Myocyte (in vitro differentiated cells): ENCODE measurements at regions not wholly inside any gene's neighbourhood (a gene's known extent, or its start where the extent isn't known, plus 50 kb on each side); places are given as distances from the start of the nearest gene placed in this dataset.
"Not testable (repeated sequence)": the region's sequence is repeated elsewhere in the genome, so short reads cannot be mapped to it uniquely, and the experiment has no call there.

ENCODE experiments used
- DNase-seq: peaks from one replicate; pipeline ENCODE4 v3.0.0-alpha.2; 2012; ENCODE audit warnings: low read depth

DNA sequence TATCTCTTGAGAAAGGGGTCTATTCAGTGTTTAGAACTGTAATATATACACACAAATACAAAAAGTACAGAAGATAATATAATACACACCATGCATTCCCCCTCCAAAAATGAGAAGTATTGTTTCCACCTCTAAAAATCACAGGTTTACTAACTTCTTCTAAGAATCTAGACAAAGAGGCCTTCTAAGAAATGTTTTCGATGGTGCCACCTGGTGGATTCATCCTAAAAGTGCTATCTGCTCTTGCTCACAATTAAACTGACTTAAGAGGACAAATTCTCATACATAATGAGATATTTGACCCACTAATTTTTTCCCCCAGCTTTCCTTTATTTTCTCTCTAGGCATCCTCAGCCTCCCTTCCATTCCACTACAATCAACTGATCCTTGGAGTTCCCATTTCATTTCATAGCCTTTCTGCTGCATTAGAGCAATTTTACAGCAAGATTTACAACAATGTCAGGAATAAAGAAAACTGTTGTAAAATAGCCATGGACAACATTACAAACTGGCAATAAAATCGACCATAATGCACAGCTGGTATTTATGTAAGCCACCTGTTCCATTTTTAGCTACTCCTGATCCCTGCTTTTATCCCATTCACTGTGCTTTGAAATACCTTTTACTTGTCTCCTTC, 124.6 kb downstream of the ARRDC4 start:
- peak; percentile 78 for DNase-seq

DNA sequence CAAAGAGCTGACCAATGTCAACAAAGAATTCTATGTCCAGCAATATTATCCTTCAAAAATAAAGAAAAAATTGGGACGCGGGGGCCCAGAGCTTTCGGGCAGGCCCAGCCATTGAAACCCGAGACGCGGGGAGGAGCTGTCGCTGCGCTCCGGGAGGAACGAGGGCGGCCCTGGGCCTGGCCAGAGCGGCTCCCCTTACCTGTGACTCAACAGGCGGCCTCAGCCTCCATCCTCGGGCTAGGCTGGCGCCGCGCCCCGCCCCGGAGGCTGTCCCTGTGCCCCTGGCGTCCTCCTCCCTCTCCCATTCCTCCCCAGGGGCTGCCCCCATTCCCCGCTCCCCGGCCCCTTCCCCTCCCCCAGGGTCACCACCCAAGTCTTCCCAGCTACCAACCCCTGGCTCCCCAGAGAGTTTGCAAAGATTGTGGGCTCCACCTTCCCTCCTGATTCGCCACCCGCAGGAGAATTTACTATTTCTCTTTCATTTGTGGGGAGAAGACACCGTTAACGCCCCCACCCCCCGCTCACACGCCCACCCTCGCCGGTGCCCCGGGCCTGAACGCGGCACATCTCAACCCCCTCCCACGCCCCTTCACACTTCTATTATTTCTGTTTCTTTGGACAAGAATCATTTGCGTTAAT, 127.9 kb downstream of the ARRDC4 start:
- DNase-seq, result not testable (repeated sequence)

DNA sequence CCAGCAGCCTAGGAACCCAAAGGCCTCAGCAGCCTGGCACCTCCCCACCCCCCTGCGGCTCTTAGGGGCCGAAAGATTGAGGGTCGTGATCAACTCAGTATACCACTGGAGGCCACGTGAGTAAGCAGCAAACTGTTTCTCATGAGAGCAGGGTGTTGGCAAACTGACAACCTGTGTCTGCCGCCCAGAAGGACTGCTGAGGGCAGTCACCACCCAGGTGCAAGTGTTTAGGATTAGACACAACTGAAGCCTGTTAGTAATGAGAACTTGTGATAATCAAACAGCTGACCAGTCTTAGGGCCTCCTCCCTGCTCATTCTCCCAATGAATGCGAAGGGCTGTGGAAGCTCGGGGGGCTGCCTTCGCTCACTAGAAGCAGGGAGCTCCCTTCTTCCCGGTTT, 128.8 kb downstream of the ARRDC4 start:
- not testable (repeated sequence) for DNase-seq

DNA sequence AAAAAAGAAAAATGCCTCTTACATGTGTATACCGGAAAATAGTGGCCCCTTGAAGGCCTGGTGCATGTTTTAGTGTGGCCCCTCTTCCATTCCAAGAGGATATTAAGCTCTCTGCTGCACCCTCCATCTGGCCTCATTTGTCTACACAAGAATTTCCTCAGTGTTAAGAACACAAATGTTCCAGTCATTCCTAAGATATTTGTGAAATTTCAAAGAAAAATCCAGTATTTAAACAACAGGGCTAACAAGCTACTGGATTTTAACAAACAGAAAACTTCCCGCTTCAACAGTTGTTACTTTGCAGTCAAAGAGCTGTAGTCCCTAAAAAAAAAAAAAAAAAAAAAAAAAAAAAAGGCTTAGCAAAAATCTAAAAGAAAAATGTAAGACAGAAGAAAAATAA, 137.5 kb downstream of the ARRDC4 start:
- not testable (repeated sequence) for DNase-seq

DNA sequence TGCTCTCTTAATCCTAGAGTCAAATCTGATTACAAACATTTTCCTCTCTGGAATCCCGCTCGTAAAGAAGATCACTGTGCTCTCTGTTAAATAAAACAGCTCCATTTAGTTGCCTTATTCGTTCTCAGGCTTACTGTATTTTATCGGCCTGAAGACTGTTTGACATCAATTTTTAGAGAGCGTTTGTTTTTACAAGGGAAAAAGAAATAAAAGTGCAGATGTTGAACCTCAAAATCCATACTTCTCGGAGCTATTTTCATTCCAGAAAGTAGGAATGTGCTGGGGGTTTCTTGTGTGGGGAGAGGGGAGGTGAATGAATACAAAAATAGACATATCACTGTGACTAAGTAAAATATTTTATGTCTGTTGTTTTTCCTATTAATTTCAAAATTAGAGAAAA, 140.1 kb downstream of the ARRDC4 start:
- DNase-seq, result not testable (repeated sequence)

DNA sequence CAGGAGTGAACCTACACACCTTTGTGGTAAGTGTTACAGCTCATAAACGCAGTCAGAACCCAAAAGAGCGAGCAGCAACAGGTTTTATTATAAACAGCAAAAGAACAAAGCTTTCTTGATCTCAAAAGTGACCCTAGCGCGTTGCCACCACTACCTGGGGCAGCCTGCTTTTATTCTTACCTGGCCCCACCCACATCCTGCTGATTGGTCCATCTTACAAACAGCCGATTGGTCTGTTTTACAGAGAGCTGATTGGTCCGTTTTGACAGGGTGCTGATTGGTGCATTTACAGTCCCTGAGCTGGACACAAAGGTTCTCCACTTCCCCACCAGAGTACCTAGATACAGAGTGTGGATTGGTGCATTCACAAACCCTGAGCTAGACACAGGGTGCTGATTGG, 143.1 kb downstream of the ARRDC4 start:
- DNase-seq, result no peak

DNA sequence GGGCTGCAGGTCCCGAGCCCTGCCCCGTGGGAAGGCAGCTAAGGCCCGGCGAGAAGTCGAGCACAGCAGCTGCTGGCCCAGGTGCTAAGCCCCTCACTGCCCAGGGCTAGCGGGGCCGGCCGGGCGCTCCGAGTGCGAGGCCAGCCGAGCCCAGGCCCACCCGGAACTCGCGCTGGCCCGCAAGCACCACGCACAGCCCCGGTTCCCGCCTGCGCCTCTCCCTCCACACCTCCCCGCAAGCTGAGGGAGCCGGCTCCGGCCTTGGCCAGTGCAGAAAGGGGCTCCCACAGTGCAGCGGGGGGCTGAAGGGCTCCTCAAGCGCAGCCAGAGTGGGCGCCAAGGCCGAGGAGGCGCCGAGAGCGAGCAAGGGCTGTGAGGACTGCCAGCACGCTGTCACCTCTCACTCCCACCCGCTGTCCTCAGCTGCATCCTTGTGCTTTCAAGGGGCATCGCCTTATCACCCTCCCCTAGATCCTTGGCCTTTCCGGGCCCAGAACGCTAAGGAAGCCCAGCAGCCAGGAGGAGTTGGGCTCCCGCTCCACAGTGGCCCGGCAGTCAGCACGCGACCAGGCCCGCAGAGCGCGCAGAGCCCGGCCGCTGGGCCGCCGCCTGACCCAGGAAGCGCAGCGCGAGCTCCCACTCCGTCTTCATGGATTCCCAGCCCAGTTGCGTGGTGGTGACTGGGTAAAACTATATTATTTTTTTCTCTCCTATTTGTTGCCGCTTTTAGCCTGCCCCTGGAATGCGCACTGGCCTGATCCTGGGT, 144.1 kb downstream of the ARRDC4 start:
- DNase-seq, result not testable (repeated sequence)

DNA sequence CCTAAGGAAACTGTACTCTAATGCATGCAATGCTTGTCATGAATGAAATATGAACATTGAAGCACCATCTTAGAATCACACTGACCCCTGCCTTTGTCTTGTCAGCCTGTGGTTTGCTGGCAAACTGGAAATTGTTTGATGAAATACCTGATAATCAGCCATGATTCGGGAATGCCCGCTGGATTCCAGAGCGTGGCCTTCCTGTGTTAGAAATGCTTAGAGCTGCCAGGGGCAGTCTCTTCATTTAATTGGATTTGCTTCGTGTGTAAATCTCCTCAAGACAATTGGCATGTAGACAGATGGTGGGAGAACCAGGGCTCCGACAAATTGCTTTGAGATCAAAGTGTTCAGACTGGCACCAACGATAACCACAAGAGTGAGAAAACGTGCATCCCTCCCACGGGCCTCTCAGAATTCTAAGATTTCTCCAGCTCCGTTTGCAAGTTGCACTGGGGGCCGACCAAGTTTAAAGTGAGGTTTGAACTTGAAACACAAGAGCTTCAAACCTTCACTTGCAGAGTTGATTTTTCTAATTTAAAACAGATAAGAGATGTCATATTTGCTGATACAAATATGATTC, 146.2 kb downstream of the ARRDC4 start:
- not testable (repeated sequence) for DNase-seq

DNA sequence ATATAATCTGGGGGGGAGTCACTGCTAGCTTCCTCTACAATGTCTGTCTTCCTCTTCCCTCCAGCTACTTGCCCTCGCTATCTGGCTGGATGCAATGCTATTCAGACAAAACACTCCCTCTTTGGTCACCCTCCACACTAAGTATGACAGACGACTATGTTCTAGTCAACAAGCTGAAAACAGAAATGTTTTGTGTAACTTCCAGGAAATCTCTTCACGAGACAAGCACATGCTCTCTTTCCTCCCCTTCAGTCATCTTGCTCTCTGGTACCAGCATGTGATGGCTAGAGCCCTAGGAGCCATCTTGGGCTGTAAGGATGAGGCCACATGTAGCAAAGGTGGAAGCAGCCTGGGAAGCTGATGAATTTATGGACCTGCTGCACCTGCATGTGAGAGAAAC, 151.3 kb downstream of the ARRDC4 start:
- no peak for DNase-seq

DNA sequence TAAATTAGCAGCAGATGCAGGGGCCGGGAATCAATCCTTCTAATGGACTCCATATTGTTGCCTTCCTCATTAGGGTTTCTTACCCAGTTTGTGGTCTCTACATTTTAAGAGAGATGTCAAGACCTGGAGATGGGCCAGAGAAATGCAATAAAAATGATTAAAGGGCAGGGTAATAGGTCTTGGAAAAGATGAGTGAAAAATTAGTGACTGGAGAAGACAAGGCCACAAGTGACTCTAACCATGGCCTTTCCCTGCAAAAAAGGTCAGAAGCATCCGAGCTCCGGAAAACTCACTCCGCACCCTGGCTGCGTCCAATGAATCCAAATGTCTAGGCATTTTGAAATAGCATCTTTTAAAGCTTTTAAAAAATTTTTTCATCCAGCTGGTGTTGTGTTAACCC, 152.8 kb downstream of the ARRDC4 start:
- DNase-seq, result no peak

DNA sequence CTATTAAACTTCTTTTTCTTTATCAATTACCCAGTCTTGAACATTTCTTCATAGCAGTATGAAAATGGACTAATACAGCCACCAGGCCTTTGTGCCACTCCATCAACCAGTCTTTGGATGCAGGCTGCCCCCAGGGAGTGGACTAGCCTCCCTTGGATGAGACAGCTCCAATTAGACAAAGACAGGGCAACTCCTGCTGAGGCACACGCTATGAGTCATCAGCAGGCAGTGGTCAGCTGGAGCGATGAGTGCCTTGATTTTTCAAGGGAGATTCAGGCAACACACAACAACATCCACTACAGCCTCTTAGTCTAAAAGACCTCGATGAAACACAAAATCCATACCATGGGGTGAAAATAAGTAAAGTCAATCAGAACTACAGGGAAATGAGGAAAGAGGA, 160.1 kb downstream of the ARRDC4 start:
- DNase-seq, result no peak

DNA sequence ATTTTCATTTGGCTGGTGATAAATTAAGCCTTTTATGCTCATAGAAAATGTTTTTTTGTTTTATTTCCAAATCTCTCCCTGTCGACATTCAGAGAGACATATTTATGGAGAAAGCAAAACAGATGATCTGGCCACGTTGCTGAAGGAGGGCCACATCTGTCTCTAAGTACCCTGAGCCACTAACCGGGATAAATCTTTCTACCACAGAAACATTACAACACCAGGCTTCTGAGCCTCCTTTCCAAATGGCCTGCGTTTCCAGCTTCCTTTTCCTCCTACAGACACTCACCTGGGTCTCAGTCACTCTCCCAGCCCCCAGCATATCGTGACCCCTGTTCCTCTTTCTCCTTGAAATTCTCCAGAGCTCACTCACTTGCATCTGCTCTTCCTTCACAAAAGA, 161.0 kb downstream of the ARRDC4 start:
- DNase-seq, result no peak

DNA sequence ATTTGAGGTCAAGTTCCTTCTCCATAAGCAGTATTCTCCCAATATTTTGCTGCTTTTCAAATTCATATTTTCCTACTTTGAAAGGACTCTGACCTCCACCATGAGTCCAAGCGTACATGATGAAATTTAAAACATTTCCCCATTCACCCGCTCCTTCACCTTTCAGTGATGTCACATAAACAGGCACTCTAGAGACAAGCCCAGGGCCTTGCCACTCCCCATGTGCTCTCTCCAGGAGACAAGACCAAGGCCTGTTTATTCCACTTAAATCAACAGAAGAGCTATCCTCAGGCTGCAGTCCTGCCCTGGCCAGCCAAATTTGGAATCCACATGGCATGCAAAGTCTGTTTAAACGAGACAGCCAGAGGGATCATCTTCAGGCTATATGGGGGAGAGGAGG, 161.5 kb downstream of the ARRDC4 start:
- no peak for DNase-seq

DNA sequence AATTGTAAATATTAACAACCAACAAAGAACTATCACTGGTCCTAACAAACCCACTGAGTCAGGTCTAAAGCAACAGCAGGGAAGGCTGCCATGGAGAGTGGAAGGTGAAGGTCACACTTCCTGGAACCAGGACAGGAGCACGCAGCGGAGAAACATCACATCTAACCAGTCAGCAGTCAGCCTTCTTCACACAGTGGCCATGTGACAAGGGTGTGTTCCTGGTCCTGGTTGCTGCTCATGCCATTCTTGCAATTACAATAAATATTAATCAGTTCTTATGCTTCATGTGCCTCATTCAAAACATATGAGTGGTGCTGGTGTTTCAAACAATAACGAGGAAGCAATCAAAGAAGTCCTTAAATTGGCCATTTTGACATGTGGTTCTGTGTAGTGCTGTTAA, 162.8 kb downstream of the ARRDC4 start:
- no peak for DNase-seq

DNA sequence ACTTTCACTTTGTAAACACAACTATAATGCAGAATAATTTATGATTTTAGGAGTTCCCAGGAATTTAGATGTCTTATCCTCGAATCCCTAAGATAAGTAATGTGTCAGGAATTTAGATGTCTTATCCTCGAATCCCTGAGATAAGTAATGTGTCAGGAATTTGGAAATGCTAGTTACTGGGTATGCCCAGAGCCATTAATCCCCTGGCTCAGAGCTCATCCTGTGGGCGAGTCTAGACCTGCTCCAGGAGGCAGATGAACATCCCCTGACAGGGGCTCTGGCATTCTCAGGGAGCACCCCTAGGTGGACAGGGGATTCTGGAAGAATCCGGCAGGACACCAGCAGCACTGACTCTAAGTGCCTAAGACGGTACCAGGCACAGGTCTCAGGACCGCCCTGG, 163.3 kb downstream of the ARRDC4 start:
- DNase-seq, result peak; percentile 19

DNA sequence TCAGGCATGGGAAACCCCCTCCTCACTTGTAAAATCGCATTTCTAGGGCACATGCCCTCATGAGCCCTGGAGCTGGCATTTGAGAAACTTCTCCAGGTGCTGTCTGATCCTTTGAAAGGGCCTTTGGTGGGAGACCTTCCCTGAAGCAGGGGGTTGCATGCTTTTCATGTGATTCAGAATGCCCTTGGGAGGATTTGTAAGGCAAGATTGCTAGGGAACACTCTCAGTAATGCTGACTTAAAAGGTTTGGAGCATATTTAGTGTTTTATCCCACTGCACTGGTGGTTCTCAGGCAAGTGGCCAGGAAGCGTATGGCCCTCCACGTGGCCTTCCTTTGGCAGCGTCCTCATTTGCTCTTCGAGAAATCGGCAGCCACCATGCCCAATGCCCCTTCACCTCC, 164.1 kb downstream of the ARRDC4 start:
- no peak for DNase-seq

DNA sequence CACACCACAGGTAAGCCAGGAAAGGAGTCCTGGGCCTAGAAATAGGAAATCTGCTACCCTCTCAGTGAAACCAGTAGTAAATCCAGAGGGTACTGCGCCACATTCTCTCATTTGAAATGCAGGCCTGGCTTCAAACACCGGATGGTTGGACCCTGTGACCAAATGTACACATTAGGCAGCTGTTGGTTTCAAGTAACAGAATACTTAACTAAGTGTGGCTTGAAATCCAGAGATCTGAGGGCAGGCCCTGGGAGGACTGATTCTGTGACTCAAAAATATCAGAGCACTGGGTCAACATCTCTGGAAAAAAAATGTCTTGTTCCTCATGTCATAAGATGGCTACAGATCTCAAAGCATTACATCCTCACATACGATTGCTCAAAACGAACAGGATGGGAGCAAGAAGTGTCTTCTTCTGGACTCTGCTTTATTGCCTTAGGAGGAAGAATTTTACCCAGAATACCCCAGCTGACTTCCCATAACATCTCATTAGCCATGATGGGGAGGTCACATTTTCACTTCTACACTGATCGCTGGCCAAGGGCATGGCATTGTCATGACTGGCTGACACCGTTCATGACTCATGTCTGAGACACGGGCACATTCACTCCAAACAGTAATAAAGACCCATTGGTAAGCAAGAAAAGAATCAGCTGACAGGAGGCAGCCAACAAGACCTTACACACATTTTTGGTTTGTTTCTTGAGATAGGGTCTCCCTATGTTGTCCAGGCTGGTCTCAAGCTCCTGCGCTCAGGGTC, 166.0 kb downstream of the ARRDC4 start:
- peak; percentile 35 for DNase-seq

DNA sequence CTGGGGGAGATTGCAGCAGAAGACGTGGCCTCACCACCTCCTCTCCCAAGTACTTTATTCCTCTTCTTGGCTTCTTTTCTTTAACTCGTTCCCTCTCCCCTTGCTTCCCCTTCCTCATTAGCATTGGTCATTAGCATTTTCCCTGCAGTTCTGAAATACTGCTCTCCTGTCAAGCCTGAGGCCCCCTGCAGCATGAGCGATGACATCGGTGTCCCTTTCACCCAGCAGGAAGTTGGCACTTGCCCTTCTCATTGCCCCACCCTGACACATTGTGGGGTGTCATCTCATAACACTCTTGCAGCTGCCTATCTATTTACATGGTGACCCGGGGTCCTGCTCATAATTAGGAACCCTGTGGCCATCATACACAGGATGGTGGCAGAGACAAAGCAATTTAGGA, 167.1 kb downstream of the ARRDC4 start:
- DNase-seq, result no peak

DNA sequence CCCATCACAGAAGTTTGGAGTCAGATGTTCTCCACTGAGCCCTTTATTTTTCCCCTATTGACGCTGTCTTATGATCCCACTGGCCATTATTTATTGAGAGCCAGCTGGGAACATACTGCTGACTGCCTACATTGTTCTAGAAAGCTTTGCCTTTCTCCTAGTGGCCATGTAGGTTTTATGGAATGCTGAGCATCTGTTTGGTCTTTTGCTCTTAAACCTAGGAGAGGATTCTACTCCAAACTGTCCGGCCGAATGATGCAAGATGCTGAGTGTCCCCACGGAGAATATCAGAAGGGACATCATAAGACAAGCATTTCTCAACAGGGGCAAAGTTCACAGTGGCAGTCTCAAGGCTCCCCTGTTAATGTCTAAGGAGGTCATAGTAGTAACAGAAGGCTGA, 171.4 kb downstream of the ARRDC4 start:
- peak; percentile 60 for DNase-seq

DNA sequence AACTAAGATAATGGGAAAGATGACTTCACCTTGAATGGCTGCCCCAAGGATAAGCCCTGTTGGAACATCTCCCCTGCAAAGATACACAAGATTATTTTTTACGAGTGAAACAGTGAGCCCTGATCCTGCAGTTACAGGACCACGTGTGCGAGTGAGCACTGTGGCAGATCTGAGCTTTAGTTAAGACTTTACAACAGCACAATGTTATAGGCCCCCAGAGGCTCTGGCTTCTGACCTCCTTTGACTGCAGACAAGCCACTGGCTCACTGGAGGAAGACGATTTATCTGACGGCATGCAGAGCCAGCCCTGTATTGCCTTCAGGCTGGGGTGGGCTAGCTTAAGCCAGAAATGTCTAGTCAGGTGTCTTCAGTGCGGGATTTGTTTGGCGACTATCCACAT, 174.4 kb downstream of the ARRDC4 start:
- DNase-seq, result no peak

DNA sequence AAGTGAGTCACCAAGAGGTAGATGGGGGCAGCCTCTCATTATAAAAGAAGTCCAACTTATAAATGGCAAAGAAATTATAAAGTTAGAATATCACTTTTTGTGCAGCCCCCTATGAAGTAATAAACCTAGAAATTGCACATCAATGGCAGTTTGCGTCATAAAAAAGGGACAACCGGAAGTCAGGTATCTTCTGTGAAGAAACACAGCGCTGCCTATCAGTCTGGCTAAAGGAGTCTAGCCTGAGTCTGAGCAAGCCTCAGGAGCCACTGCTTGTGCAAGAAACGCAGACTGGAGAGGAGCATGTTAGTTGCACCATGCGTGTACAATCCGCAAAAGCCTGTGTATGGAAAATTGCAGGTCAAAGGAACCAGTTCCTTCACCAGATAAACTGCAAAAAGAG, 178.4 kb downstream of the ARRDC4 start:
- no peak for DNase-seq

DNA sequence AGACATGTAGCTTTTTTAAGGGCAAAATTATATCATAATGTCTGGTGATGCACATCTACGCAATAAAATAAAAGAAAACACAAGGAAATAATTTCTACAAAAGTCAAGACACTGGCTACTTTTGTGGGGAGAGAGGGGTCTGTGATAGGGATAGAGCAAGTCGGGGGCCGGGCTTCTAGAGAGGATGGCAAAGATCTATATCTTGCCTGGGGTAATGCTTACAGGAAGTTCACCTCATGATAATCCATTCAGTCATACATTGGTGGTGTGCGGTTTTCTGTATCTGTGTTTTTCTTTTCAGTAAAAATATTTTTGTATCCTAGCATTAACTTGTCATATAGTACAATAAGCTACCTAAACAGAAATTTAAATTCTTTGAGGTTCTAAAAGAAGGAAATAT, 178.8 kb downstream of the ARRDC4 start:
- no peak for DNase-seq
